ENCODE measurements at regions not wholly inside any gene's neighbourhood (a gene's known extent, or its start where the extent isn't known, plus 50 kb on each side); places are given as distances from the start of the nearest gene placed in this dataset.

DNA sequence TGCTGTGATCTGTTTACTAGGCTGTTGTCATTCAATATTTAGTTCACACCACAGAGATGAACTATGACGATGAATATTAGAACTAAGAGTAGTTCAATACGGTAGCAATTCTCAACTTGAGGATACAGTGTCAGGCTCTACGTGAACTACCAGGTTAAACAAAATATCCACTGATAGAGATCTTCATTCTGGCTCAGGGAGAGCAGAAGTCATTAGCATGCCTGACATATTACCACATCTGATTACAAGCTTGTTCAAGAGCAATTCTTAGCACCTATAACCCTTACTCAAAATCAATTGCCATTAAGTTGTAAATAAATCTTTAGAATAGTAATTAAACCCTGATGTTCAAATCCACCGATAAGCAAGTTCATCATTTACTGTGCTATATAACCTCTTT is 207.2 kb downstream of the CHRM3 start:
- TF ChIP-seq, protein P1, sequence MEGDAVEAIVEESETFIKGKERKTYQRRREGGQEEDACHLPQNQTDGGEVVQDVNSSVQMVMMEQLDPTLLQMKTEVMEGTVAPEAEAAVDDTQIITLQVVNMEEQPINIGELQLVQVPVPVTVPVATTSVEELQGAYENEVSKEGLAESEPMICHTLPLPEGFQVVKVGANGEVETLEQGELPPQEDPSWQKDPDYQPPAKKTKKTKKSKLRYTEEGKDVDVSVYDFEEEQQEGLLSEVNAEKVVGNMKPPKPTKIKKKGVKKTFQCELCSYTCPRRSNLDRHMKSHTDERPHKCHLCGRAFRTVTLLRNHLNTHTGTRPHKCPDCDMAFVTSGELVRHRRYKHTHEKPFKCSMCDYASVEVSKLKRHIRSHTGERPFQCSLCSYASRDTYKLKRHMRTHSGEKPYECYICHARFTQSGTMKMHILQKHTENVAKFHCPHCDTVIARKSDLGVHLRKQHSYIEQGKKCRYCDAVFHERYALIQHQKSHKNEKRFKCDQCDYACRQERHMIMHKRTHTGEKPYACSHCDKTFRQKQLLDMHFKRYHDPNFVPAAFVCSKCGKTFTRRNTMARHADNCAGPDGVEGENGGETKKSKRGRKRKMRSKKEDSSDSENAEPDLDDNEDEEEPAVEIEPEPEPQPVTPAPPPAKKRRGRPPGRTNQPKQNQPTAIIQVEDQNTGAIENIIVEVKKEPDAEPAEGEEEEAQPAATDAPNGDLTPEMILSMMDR (IDR thresholded peaks at IDR 0.05): no peak
- no peak for TF ChIP-seq EZH2 (IDR thresholded peaks at IDR 0.05)
